ENCODE measurements at regions not wholly inside any gene's neighbourhood (a gene's known extent, or its start where the extent isn't known, plus 50 kb on each side); places are given as distances from the start of the nearest gene placed in this dataset.

DNA sequence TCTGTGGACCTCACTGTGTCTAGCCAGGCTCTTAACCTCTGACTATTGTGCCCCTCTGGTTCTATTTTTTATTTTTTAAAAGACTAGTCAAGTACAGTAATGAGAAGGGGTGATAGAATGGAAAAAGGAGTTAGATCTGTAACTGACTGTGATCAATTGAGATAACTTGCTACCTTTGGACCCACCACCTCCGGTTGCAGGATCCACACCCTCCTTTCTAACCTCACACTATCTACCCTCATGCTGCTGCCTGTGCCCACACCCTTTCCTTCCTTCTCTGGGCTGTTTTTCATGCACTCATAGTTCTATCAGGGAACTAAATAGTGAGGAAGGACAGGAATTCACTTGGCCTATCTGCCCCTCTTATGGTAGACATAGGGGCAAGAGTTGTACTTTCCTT is 172.3 kb downstream of the KATNIP start:
- DNase-seq = no peak
- H3K4me1 ChIP-seq (ENCODE audit: control insufficient read depth, low read depth, low read length) = no peaks in the 10 kb centered on the region

DNA sequence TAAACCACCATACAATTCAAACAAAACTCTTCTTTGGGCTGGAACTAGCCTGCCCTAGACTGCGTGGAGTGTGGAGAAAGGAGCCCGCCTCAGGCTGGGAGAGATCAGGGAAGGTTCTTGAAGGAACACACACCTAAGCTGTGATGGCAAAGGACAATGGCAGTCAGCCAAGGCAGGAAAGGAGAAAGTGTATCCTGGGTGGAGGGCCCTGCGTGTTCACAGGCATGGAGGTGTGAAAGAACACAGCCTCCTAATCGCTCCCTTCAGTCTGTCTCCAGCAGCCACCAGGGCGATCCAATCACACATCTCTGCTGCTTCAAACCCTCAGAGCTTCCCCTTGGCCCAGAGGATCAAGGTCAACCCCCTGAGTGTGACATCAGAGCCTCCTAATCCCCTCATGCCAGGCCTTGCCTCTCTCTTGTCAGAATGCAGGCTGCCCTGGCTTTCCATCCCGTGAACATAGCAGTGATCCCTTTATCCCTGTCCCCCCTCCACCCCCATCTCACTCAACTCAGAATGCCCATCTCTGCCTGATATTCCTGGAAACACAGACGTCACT is 173.0 kb downstream of the KATNIP start:
- no peak overlapping the region for H3K27ac ChIP-seq (ENCODE audit: low read depth, low read length)
- no CpG with 5 or more reads among the region's 7 CpGs for WGBS (ENCODE audit: extremely low coverage, insufficient coverage, low lambda C conversion rate)
- no peaks in the 10 kb centered on the region for H3K36me3 ChIP-seq (ENCODE audit: control insufficient read depth, insufficient read depth, low read length)

More for the DNA sequence above, 172.3 kb downstream of the KATNIP start:
- Histone ChIP-seq H2BK120ac (ENCODE audit: low read depth, low read length) (no peak overlapping the region), H3K79me1 (ENCODE audit: low read length) (no peaks in the 10 kb centered on the region), H2AK5ac (ENCODE audit: low read length) (no peak overlapping the region), H3K23ac (ENCODE audit: low read length) (no peak overlapping the region), H3K4ac (ENCODE audit: low read depth, low read length) (no peak overlapping the region), H3K4me3 (ENCODE audit: low read length) (no peak overlapping the region), H4K5ac (ENCODE audit: low read length) (no peak overlapping the region), H3K79me2 (ENCODE audit: control insufficient read depth, insufficient read depth, low read length) (no peaks in the 10 kb centered on the region), H3K36me3 (ENCODE audit: control insufficient read depth, insufficient read depth, low read length) (no peaks in the 10 kb centered on the region), H3K9ac (ENCODE audit: low read length) (no peak overlapping the region), H3K27me3 (ENCODE audit: insufficient read depth, low read length, poor library complexity) (no peaks in the 10 kb centered on the region), H3K18ac (ENCODE audit: low read length) (no peak overlapping the region), H2BK15ac (replicated peaks; ENCODE audit: low read depth) (no peak overlapping the region), H3K56ac (ENCODE audit: low read length) (no peak overlapping the region), H3K27ac (ENCODE audit: low read depth, low read length) (no peak overlapping the region), H4K8ac (ENCODE audit: low read depth, low read length) (no peak overlapping the region), H3K4me2 (ENCODE audit: low read length) (no peak overlapping the region), H2BK5ac (ENCODE audit: low read length) (no peak overlapping the region)
- no CpG with 5 or more reads among the region's 1 CpG for WGBS (ENCODE audit: extremely low coverage, insufficient coverage, low lambda C conversion rate)

DNA sequence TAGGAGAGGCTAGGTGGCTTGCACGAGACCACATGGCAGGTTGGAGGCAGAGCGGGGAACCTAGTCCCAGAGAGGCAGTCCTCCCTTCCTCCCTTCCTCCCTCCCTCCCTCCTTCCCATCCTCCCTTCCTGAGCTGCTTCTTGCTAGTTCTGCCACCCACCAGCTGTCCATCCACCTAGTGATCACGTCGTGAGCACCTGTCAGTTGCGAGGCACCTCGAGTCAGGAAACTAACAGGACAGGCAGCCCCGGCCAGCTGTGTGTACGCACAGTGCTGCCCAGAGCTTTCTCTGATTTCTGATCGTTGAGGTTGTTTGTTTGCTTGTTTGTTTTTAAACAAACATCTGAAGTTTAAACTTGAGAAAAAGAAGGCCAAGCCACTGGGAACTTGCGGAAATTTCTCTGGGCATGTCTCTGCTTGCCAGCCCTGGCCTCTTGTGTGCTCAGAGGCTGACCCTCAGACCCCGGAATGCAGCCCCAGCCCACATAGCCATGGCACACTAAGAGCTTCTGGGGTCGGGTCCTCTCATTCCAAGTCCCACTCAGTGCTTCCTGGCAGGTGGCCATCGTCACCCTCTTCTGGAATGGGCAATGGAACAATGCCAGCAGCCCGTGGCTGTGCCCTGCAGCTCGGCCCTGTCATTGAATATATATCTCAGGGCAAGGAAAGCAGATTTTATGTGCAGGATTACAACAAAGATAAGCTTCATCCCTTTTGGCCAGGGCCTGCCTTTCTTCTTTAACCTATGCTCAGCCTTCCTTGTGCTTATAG is 174.0 kb downstream of the KATNIP start:
- Histone ChIP-seq H3K27me3 (ENCODE audit: insufficient read depth, low read length, poor library complexity) (no peaks in the 10 kb centered on the region), H3K36me3 (ENCODE audit: control insufficient read depth, insufficient read depth, low read length) (no peaks in the 10 kb centered on the region), H3K4me3 (ENCODE audit: low read length) (no peak overlapping the region), H3K4me1 (ENCODE audit: control insufficient read depth, low read depth, low read length) (no peaks in the 10 kb centered on the region), H3K56ac (ENCODE audit: low read length) (no peak overlapping the region), H3K27ac (ENCODE audit: low read depth, low read length) (no peak overlapping the region), H2BK15ac (replicated peaks; ENCODE audit: low read depth) (no peak overlapping the region), H3K9ac (ENCODE audit: low read length) (no peak overlapping the region), H3K18ac (ENCODE audit: low read length) (no peak overlapping the region), H2BK120ac (ENCODE audit: low read depth, low read length) (no peak overlapping the region), H4K8ac (ENCODE audit: low read depth, low read length) (no peak overlapping the region), H2BK5ac (ENCODE audit: low read length) (no peak overlapping the region), H3K4me2 (ENCODE audit: low read length) (no peak overlapping the region), H3K79me1 (ENCODE audit: low read length) (no peaks in the 10 kb centered on the region), H3K23ac (ENCODE audit: low read length) (no peak overlapping the region), H3K79me2 (ENCODE audit: control insufficient read depth, insufficient read depth, low read length) (no peaks in the 10 kb centered on the region), H4K5ac (ENCODE audit: low read length) (no peak overlapping the region), H2AK5ac (ENCODE audit: low read length) (no peak overlapping the region), H3K4ac (ENCODE audit: low read depth, low read length) (no peak overlapping the region)
- WGBS (ENCODE audit: extremely low coverage, insufficient coverage, low lambda C conversion rate) = no CpG with 5 or more reads among the region's 15 CpGs
- no peak for DNase-seq

More for the DNA sequence above, 173.0 kb downstream of the KATNIP start:
- H3K79me2 ChIP-seq (ENCODE audit: control insufficient read depth, insufficient read depth, low read length) = no peaks in the 10 kb centered on the region
- no peaks in the 10 kb centered on the region for H3K27me3 ChIP-seq (ENCODE audit: insufficient read depth, low read length, poor library complexity)
- no peak overlapping the region for H2BK5ac ChIP-seq (ENCODE audit: low read length)
- no peak overlapping the region for H4K8ac ChIP-seq (ENCODE audit: low read depth, low read length)
- no peaks in the 10 kb centered on the region for H3K79me1 ChIP-seq (ENCODE audit: low read length)
- H3K4me2 ChIP-seq (ENCODE audit: low read length) = no peak overlapping the region
- H3K4me3 ChIP-seq (ENCODE audit: low read length) = no peak overlapping the region
- H3K4ac ChIP-seq (ENCODE audit: low read depth, low read length) = no peak overlapping the region
- H2BK120ac ChIP-seq (ENCODE audit: low read depth, low read length) = no peak overlapping the region
- H3K9ac ChIP-seq (ENCODE audit: low read length) = no peak overlapping the region
- no peaks in the 10 kb centered on the region for H3K4me1 ChIP-seq (ENCODE audit: control insufficient read depth, low read depth, low read length)
- no peak overlapping the region for H3K23ac ChIP-seq (ENCODE audit: low read length)
- no peak overlapping the region for H3K18ac ChIP-seq (ENCODE audit: low read length)
- DNase-seq = peak; percentile 11
- H2BK15ac ChIP-seq (replicated peaks; ENCODE audit: low read depth) = no peak overlapping the region
- no peak overlapping the region for H2AK5ac ChIP-seq (ENCODE audit: low read length)
- H4K5ac ChIP-seq (ENCODE audit: low read length) = no peak overlapping the region
- no peak overlapping the region for H3K56ac ChIP-seq (ENCODE audit: low read length)

DNA sequence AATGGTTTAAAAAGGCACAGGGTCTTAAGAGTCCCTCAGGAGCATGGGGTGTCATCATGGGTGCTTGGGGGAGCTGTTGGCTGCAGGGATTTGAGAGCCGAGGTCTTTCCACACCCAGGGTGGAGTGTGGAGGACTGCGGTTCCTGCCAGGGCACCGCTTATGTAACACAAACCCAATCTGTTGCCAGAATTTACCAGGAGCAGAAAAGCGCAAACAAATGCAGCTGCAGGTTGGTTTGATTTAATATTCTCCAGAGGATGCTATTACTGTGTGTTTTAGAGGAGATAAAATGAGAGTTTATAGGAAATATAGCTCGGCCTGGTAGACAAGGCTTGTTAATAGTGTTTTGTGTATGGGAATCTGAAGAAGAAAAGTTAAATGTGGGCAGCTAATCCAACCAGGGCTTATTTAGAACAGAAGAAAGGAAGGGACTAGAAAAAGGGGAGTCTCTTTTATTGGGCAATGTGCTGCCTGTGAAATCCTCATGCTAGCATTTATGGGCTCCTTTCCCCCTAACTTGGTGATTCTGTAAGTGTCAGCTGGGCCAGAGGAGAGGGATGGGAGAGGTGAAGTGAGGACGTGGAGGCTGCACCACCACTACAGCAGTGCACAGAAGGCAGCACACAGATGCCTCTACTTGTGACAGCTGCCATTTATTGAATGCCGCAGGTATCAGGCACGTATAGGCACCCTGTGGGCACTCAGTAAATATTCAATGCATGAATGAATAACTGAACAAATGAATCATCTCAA is 174.7 kb downstream of the KATNIP start:
- H3K27ac ChIP-seq (ENCODE audit: low read depth, low read length) = no peak overlapping the region
- no peaks in the 10 kb centered on the region for H3K4me1 ChIP-seq (ENCODE audit: control insufficient read depth, low read depth, low read length)
- H2BK120ac ChIP-seq (ENCODE audit: low read depth, low read length) = no peak overlapping the region
- H3K4me3 ChIP-seq (ENCODE audit: low read length) = no peak overlapping the region
- no peak overlapping the region for H3K56ac ChIP-seq (ENCODE audit: low read length)
- H2AK5ac ChIP-seq (ENCODE audit: low read length) = no peak overlapping the region
- H3K23ac ChIP-seq (ENCODE audit: low read length) = no peak overlapping the region
- no peaks in the 10 kb centered on the region for H3K79me1 ChIP-seq (ENCODE audit: low read length)
- H2BK5ac ChIP-seq (ENCODE audit: low read length) = no peak overlapping the region
- H4K8ac ChIP-seq (ENCODE audit: low read depth, low read length) = no peak overlapping the region
- no peak overlapping the region for H3K9ac ChIP-seq (ENCODE audit: low read length)
- H3K18ac ChIP-seq (ENCODE audit: low read length) = no peak overlapping the region
- no peaks in the 10 kb centered on the region for H3K36me3 ChIP-seq (ENCODE audit: control insufficient read depth, insufficient read depth, low read length)
- WGBS (ENCODE audit: extremely low coverage, insufficient coverage, low lambda C conversion rate) = no CpG with 5 or more reads among the region's 8 CpGs
- no peak overlapping the region for H3K4me2 ChIP-seq (ENCODE audit: low read length)
- DNase-seq = no peak
- no peak overlapping the region for H3K4ac ChIP-seq (ENCODE audit: low read depth, low read length)
- no peaks in the 10 kb centered on the region for H3K27me3 ChIP-seq (ENCODE audit: insufficient read depth, low read length, poor library complexity)
- no peaks in the 10 kb centered on the region for H3K79me2 ChIP-seq (ENCODE audit: control insufficient read depth, insufficient read depth, low read length)
- no peak overlapping the region for H4K5ac ChIP-seq (ENCODE audit: low read length)
- H2BK15ac ChIP-seq (replicated peaks; ENCODE audit: low read depth) = no peak overlapping the region

DNA sequence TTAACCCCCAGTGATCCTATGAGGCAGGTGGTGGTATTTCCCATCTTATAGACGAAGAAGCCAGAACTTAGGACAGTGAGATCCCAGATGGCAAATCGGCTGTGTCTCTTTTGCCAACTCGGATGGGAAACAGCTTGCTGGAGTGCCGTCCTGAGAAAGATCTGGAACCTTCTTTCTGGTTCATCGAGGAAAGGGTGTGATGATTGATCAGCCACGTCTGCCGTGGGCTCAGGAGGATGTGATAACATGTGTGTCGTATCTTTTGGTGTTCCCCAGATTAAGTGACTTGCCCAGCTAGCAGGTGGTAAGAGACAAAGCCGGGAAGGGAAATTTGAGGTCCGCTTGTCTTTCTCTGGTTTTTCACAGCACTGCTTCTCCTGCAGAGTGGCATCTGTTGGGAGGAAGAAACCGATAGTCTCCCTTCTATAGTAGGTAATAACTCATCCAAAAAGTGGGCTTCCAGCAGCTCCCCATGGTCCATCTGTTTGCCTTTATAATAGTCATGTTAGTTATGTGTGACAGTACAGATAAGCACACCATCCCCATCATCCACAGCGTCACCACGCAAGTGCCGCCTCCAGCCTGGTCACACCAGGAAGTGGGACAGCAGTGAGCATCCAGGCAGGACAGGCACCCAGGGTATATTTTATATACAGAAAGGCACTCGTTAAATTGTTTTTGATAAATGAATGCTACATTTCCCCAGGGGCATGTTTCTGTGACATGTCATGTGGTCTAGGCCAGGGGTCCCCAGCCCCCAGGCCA is 175.5 kb downstream of the KATNIP start:
- no peak overlapping the region for H3K4ac ChIP-seq (ENCODE audit: low read depth, low read length)
- H3K23ac ChIP-seq (ENCODE audit: low read length) = no peak overlapping the region
- H2BK15ac ChIP-seq (replicated peaks; ENCODE audit: low read depth) = no peak overlapping the region
- no peak overlapping the region for H2AK5ac ChIP-seq (ENCODE audit: low read length)
- no peak overlapping the region for H2BK5ac ChIP-seq (ENCODE audit: low read length)
- H3K56ac ChIP-seq (ENCODE audit: low read length) = no peak overlapping the region
- no peak overlapping the region for H4K5ac ChIP-seq (ENCODE audit: low read length)
- no peak overlapping the region for H4K8ac ChIP-seq (ENCODE audit: low read depth, low read length)
- no peak overlapping the region for H3K18ac ChIP-seq (ENCODE audit: low read length)
- H2BK120ac ChIP-seq (ENCODE audit: low read depth, low read length) = no peak overlapping the region
- no peaks in the 10 kb centered on the region for H3K27me3 ChIP-seq (ENCODE audit: insufficient read depth, low read length, poor library complexity)
- no peak overlapping the region for H3K27ac ChIP-seq (ENCODE audit: low read depth, low read length)
- H3K4me2 ChIP-seq (ENCODE audit: low read length) = no peak overlapping the region
- no CpG with 5 or more reads among the region's 15 CpGs for WGBS (ENCODE audit: extremely low coverage, insufficient coverage, low lambda C conversion rate)
- no peak overlapping the region for H3K9ac ChIP-seq (ENCODE audit: low read length)
- H3K79me2 ChIP-seq (ENCODE audit: control insufficient read depth, insufficient read depth, low read length) = no peaks in the 10 kb centered on the region
- H3K36me3 ChIP-seq (ENCODE audit: control insufficient read depth, insufficient read depth, low read length) = no peaks in the 10 kb centered on the region
- H3K79me1 ChIP-seq (ENCODE audit: low read length) = no peaks in the 10 kb centered on the region
- no peak overlapping the region for H3K4me3 ChIP-seq (ENCODE audit: low read length)
- DNase-seq = no peak
- no peaks in the 10 kb centered on the region for H3K4me1 ChIP-seq (ENCODE audit: control insufficient read depth, low read depth, low read length)
